ENCODE measurements at regions not wholly inside any gene's neighbourhood (a gene's known extent, or its start where the extent isn't known, plus 50 kb on each side); places are given as distances from the start of the nearest gene placed in this dataset.
"Not testable (repeated sequence)": the region's sequence is repeated elsewhere in the genome, so short reads cannot be mapped to it uniquely, and the experiment has no call there.

GRCh38 chr13:69649063-69649392, 458.6 kb upstream of the ATXN8OS start:
- DNase-seq (ENCODE audit: low spot score), result no peak

GRCh38 chr13:69648340-69649062, 459.1 kb upstream of the ATXN8OS start:
- DNase-seq (ENCODE audit: low spot score), result no peak

GRCh38 chr13:69644447-69644846, 463.2 kb upstream of the ATXN8OS start:
- DNase-seq (ENCODE audit: low spot score), result no peak

- DNase-seq (ENCODE audit: low spot score), result no peak
Measured at GRCh38 chr13:69641773-69642172, 465.9 kb upstream of the ATXN8OS start.

GRCh38 chr13:69633044-69633443, 474.6 kb upstream of the ATXN8OS start:
- no peak for DNase-seq (ENCODE audit: low spot score)

GRCh38 chr13:69623973-69624372, 483.7 kb upstream of the ATXN8OS start:
- DNase-seq (ENCODE audit: low spot score), result no peak

GRCh38 chr13:69619651-69620050, 488.0 kb upstream of the ATXN8OS start:
- DNase-seq (ENCODE audit: low spot score), result no peak

GRCh38 chr13:69618838-69619237, 488.8 kb upstream of the ATXN8OS start:
- DNase-seq (ENCODE audit: low spot score), result no peak

GRCh38 chr13:69618393-69618792, 489.2 kb upstream of the ATXN8OS start:
- DNase-seq (ENCODE audit: low spot score), result no peak

- DNase-seq (ENCODE audit: low spot score), result no peak
Measured at GRCh38 chr13:69617587-69617986, 490.0 kb upstream of the ATXN8OS start.

- DNase-seq (ENCODE audit: low spot score), result no peak
Measured at GRCh38 chr13:69616396-69616795, 491.2 kb upstream of the ATXN8OS start.

GRCh38 chr13:69615055-69615454, 492.6 kb upstream of the ATXN8OS start:
- not testable (repeated sequence) for DNase-seq (ENCODE audit: low spot score)

GRCh38 chr13:69604698-69605097, 502.9 kb upstream of the ATXN8OS start:
- DNase-seq (ENCODE audit: low spot score), result no peak

- DNase-seq (ENCODE audit: low spot score), result no peak
Measured at GRCh38 chr13:69603144-69603853, 504.3 kb upstream of the ATXN8OS start.

GRCh38 chr13:69601661-69602060, 506.0 kb upstream of the ATXN8OS start:
- DNase-seq (ENCODE audit: low spot score), result no peak

GRCh38 chr13:69600811-69601210, 506.8 kb upstream of the ATXN8OS start:
- DNase-seq (ENCODE audit: low spot score), result no peak

GRCh38 chr13:69597088-69597487, 510.5 kb upstream of the ATXN8OS start:
- DNase-seq (ENCODE audit: low spot score), result no peak

- no peak for DNase-seq (ENCODE audit: low spot score)
Measured at GRCh38 chr13:69595181-69595580, 512.4 kb upstream of the ATXN8OS start.

- DNase-seq (ENCODE audit: low spot score), result no peak
Measured at GRCh38 chr13:69591437-69591836, 516.2 kb upstream of the ATXN8OS start.

- no peak for DNase-seq (ENCODE audit: low spot score)
Measured at GRCh38 chr13:69589531-69590235, 517.9 kb upstream of the ATXN8OS start.

- DNase-seq (ENCODE audit: low spot score), result peak; percentile 20
Measured at GRCh38 chr13:69585656-69586055, 522.0 kb upstream of the ATXN8OS start.

- no peak for DNase-seq (ENCODE audit: low spot score)
Measured at GRCh38 chr13:69580255-69580654, 527.4 kb upstream of the ATXN8OS start.

- peak; percentile 38 for DNase-seq (ENCODE audit: low spot score)
Measured at GRCh38 chr13:69579351-69579750, 528.3 kb upstream of the ATXN8OS start.

All from HT-29 (cell line).